T-cell (primary cell): ENCODE measurements at regions not wholly inside any gene's neighbourhood (a gene's known extent, or its start where the extent isn't known, plus 50 kb on each side); places are given as distances from the start of the nearest gene placed in this dataset.

Experiments
- ATAC-seq, 4 experiments: fragments of 200-7000 bp in 3 of 4; fragments of 150-1000 bp in 1 of 4; cut with Tn5 transposase; replicated peaks in 1 of 4; 1 replicate in 3 of 4; 2 replicates in 1 of 4; pipeline ENCODE4 v1.10.0; 2021; ENCODE audit warnings: moderate library complexity in 3 of 4, mild to moderate bottlenecking in 2 of 4, moderate number of reproducible peaks in 1 of 4
- CTCF ChIA-PET, 2 donors: fragments of 300-600 bp; sonication (Branson Sonifier 250); formaldehyde crosslinking; loops; one replicate each; lab custom pipeline; 2022; ENCODE audit warnings: antibody characterized with exemption in 2 of 2; lab: Charles Lee
- POLR2A ChIA-PET, 2 donors: fragments of 300-600 bp; sonication (Branson Sonifier 250); formaldehyde crosslinking; loops; one replicate each; lab custom pipeline; 2022; ENCODE audit warnings: antibody characterized with exemption in 2 of 2; lab: Charles Lee
- DNase-seq, 35 experiments: peaks; one replicate each; pipeline versions ENCODE4 v3.0.0 to v3.0.0-alpha.2; 2013 to 2023
- H3K27ac ChIP-seq: one replicate; pipeline ENCODE4 v1.5.1; 2013; ENCODE audit warnings: low read length
- H3K27me3 ChIP-seq, 2 experiments: replicated peaks in 1 of 2; 1 replicate in 1 of 2; 2 replicates in 1 of 2; pipeline versions ENCODE4 v1.6.1 to v1.7.0; 2013; ENCODE audit warnings: low read length in 1 of 2, mixed read lengths in 1 of 2; ENCODE audit not compliant: control insufficient read depth in 2 of 2, insufficient read depth in 2 of 2; ENCODE audit errors: extremely low read depth in 1 of 2
- H3K36me3 ChIP-seq, 2 donors: 1 replicate in 1 of 2; 2 replicates in 1 of 2; pipeline versions ENCODE4 v1.6.1 to v1.7.0; 2013; ENCODE audit warnings: low read length in 1 of 2; ENCODE audit not compliant: control insufficient read depth in 2 of 2, insufficient read depth in 1 of 2; ENCODE audit errors: extremely low read depth in 1 of 2
- H3K4me1 ChIP-seq, 2 experiments: 1 replicate in 1 of 2; 2 replicates in 1 of 2; pipeline versions ENCODE4 v1.6.1 to v1.7.0; 2013; ENCODE audit warnings: low read length in 2 of 2, mixed read lengths in 1 of 2; ENCODE audit not compliant: insufficient read depth in 2 of 2, control insufficient read depth in 1 of 2; ENCODE audit errors: extremely low read depth in 1 of 2
- H3K4me3 ChIP-seq, 2 donors: 1 replicate in 1 of 2; 2 replicates in 1 of 2; pipeline versions ENCODE4 v1.5.1 to v1.7.0; 2013; ENCODE audit warnings: mild to moderate bottlenecking in 2 of 2, low read length in 1 of 2, moderate library complexity in 1 of 2; ENCODE audit not compliant: control insufficient read depth in 1 of 2; ENCODE audit errors: extremely low read depth in 1 of 2
- H3K9me3 ChIP-seq: 2 replicates; pipeline ENCODE4 v1.7.0; 2013
- H3K27ac Mint-ChIP-seq, 2 donors: one replicate each; pipeline ENCODE4 v1.8.0; 2020 to 2021; ENCODE audit warnings: mild to moderate bottlenecking in 2 of 2, mixed read lengths in 2 of 2
- H3K27me3 Mint-ChIP-seq, 2 donors: one replicate each; pipeline ENCODE4 v1.8.0; 2021 to 2022; ENCODE audit warnings: mixed read lengths in 2 of 2
- H3K36me3 Mint-ChIP-seq: one replicate; pipeline ENCODE4 v1.8.0; 2021; ENCODE audit warnings: mixed read lengths
- H3K4me1 Mint-ChIP-seq, 3 donors: one replicate each; pipeline ENCODE4 v1.8.0; 2020 to 2022; ENCODE audit warnings: mixed read lengths in 3 of 3, mild to moderate bottlenecking in 1 of 3
- H3K4me3 Mint-ChIP-seq, 3 donors: one replicate each; pipeline ENCODE4 v1.8.0; 2020 to 2022; ENCODE audit warnings: mild to moderate bottlenecking in 3 of 3, mixed read lengths in 3 of 3, moderate library complexity in 3 of 3
- H3K9me3 Mint-ChIP-seq, 3 donors: one replicate each; pipeline ENCODE4 v1.8.0; 2020 to 2022; ENCODE audit warnings: mixed read lengths in 3 of 3
- WGBS: methylation state at CpG from one replicate; pipeline ENCODE4 v1.1.5; 2013; ENCODE audit warnings: missing lambda C conversion rate; ENCODE audit not compliant: insufficient coverage; 5-methylcytosine and 5-hydroxymethylcytosine counted together

DNA sequence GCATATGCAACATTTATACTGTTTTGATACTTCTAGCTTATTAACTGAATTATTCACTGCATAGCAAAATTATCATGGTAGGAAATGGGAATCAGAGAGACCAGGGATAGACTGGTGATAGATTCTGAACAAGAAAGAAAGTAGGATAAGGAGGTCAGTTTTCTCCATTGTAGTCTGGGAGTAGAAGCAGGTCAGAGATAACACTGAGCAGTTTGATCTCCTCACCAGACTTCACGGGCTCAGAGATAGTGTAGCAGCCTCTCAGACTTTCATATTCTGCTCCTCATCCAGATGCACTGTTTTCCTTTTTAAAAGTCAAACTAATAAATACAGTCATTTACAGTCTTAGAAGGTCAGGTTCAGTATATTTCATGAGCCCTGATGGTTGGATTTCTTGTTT is 56.0 kb upstream of the MYO16 start:
- Mint-ChIP-seq H3K4me1 (no peaks in the 10 kb centered on the region), H3K9me3 (no peaks in the 10 kb centered on the region), H3K4me3 (no peak overlapping the region), H3K27ac (no peak overlapping the region), H3K36me3 (no peaks in the 10 kb centered on the region), H3K27me3 (no peaks in the 10 kb centered on the region)
- no peak for ATAC-seq
- Histone ChIP-seq H3K9me3 (no peaks in the 10 kb centered on the region), H3K27ac (no peak overlapping the region), H3K4me3 (no peak overlapping the region), H3K36me3 (no peaks in the 10 kb centered on the region), H3K27me3 (no peaks in the 10 kb centered on the region), H3K4me1 (no peaks in the 10 kb centered on the region)
- ChIA-PET CTCF (no interaction called here), POLR2A (no interaction called here)
- no peak for DNase-seq
- 80% methylated on average over 1 of the region's 1 CpG for WGBS

GRCh38 chr13:108574856-108575255 is 54.6 kb upstream of the MYO16 start:
- no peaks in the 10 kb centered on the region for H3K36me3 Mint-ChIP-seq
- ChIA-PET POLR2A (no interaction called here), CTCF (no interaction called here)
- Histone ChIP-seq H3K27me3 (no peaks in the 10 kb centered on the region), H3K9me3 (no peaks in the 10 kb centered on the region), H3K27ac (no peak overlapping the region), H3K36me3 (no peaks in the 10 kb centered on the region), H3K4me1 (no peaks in the 10 kb centered on the region), H3K4me3 (no peak overlapping the region)
- H3K27ac Mint-ChIP-seq = no peak overlapping the region
- H3K4me1 Mint-ChIP-seq = no peaks in the 10 kb centered on the region
- no peaks in the 10 kb centered on the region for H3K9me3 Mint-ChIP-seq
- no peak for ATAC-seq
- DNase-seq = no peak
- H3K4me3 Mint-ChIP-seq = no peak overlapping the region
- H3K27me3 Mint-ChIP-seq = no peaks in the 10 kb centered on the region

DNA sequence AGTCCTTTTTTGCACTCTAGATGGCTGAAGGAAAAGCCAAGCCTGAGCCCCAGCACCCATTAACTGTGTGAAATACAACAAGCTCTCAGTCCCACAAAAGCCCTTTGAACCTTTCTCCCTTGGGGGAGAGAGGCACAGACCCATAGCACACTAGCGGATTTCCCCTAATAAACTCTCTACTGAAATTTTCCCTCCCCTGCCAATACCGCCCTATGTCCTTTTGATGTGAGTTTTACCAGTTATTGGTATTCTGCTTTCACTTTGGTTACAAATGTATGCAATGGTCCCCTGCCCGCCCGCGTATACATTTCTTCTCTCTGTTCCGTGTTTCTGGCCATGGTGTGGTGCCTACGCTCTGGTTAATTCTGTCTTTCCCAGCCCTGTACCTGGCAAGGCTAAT is 54.0 kb upstream of the MYO16 start:
- no peaks in the 10 kb centered on the region for H3K27me3 ChIP-seq
- H3K27ac Mint-ChIP-seq = no peak overlapping the region
- H3K4me3 ChIP-seq = no peak overlapping the region
- POLR2A ChIA-PET = no interaction called here
- CTCF ChIA-PET = no interaction called here
- H3K9me3 Mint-ChIP-seq = no peaks in the 10 kb centered on the region
- DNase-seq (no peak), ATAC-seq (no peak)
- no peaks in the 10 kb centered on the region for H3K36me3 ChIP-seq
- no peaks in the 10 kb centered on the region for H3K9me3 ChIP-seq
- H3K4me1 Mint-ChIP-seq = no peaks in the 10 kb centered on the region
- no peaks in the 10 kb centered on the region for H3K36me3 Mint-ChIP-seq
- H3K4me3 Mint-ChIP-seq = no peak overlapping the region
- WGBS = 95% methylated on average over 5 of the region's 7 CpGs
- no peaks in the 10 kb centered on the region for H3K4me1 ChIP-seq
- H3K27ac ChIP-seq = no peak overlapping the region
- H3K27me3 Mint-ChIP-seq = no peaks in the 10 kb centered on the region
